ENCODE measurements at regions not wholly inside any gene's neighbourhood (a gene's known extent, or its start where the extent isn't known, plus 50 kb on each side); places are given as distances from the start of the nearest gene placed in this dataset.
A peak's percentile ranks its signal among the peaks of the same experiment; 100 is the strongest.

DNA sequence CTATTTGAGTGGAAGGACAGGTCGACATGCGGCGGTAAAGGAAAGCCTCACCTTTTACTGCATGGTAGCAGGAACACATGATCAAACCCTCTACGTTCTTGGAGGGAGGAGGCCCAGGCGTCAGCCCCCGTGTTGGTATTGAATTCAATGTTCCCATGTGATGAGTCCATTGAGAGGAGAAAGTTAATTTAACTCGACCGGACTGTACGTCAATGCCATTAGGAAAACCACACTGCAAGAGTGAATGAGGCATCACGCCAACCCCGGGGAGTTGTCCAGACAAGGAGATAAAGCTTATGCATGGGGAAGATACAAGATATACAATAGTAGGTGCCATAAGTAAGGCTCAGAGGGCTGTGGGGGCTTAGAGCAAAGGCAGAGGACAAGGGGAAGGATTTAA is 213.9 kb upstream of the ECI2 start:
- Histone ChIP-seq H3K18ac (ENCODE audit: low read length) (no peak overlapping the region), H2BK15ac (ENCODE audit: low read length) (no peak overlapping the region), H2BK5ac (ENCODE audit: low read length) (no peak overlapping the region), H2BK120ac (ENCODE audit: low read depth, low read length) (no peak overlapping the region), H3K4me2 (ENCODE audit: insufficient read depth, low read length, poor library complexity, severe bottlenecking) (no peak overlapping the region), H3K23ac (ENCODE audit: low read depth, low read length, poor library complexity) (no peak overlapping the region), H3K36me3 (replicated peaks in 1 of 2; ENCODE audit: control insufficient read depth in 2 of 2, insufficient read depth in 2 of 2, low read length in 2 of 2) (no peaks in the 10 kb centered on the region), H3K9ac (ENCODE audit: low read depth, low read length, poor library complexity) (no peak overlapping the region), H3K4me3 (ENCODE audit: low read length in 2 of 2) (no peak overlapping the region), H3K9me3 (replicated peaks in 1 of 2; ENCODE audit: control insufficient read depth in 2 of 2, insufficient read depth in 1 of 2, low read depth in 1 of 2, low read length in 2 of 2) (no peaks in the 10 kb centered on the region), H2AFZ (ENCODE audit: low read length) (no peak overlapping the region), H4K91ac (ENCODE audit: low read depth, low read length, poor library complexity) (no peak overlapping the region), H2BK12ac (ENCODE audit: low read length) (no peak overlapping the region), H3K4ac (ENCODE audit: low read length) (no peak overlapping the region), H2AK5ac (ENCODE audit: low read depth, low read length) (no peak overlapping the region), H4K8ac (ENCODE audit: low read depth, low read length) (no peak overlapping the region), H3K27ac (replicated peaks; ENCODE audit: low read length) (no peak overlapping the region), H3K4me1 (ENCODE audit: control insufficient read depth in 2 of 2, insufficient read depth in 1 of 2, low read depth in 1 of 2, low read length in 2 of 2) (peaks cover 0 to 4% of the 10 kb centered on the region in 2 donors), H3K14ac (ENCODE audit: low read length) (no peak overlapping the region), H3K27me3 (ENCODE audit: control insufficient read depth in 3 of 3, insufficient read depth in 3 of 3, low read depth in 1 of 3, low read length in 3 of 3) (no peaks in the 10 kb centered on the region), H3K79me1 (ENCODE audit: low read depth, low read length) (no peaks in the 10 kb centered on the region)
- DNase-seq (ENCODE audit: low spot score) = no peak
- no CpG with 5 or more reads among the region's 11 CpGs for WGBS, 2 donors (ENCODE audit: extremely low coverage in 2 of 2, insufficient read length in 2 of 2, insufficient replicate concordance in 1 of 2)

- H2AFZ ChIP-seq (ENCODE audit: low read length) = no peak overlapping the region
- no peak overlapping the region for H3K4ac ChIP-seq (ENCODE audit: low read length)
- H3K9me3 ChIP-seq (replicated peaks in 1 of 2; ENCODE audit: control insufficient read depth in 2 of 2, insufficient read depth in 1 of 2, low read depth in 1 of 2, low read length in 2 of 2) = no peaks in the 10 kb centered on the region
- DNase-seq (ENCODE audit: low spot score) = no peak
- H2BK12ac ChIP-seq (ENCODE audit: low read length) = no peak overlapping the region
- WGBS, 2 donors (ENCODE audit: extremely low coverage in 2 of 2, insufficient read length in 2 of 2, insufficient replicate concordance in 1 of 2) = no CpG with 5 or more reads among the region's 14 CpGs
- no peak overlapping the region for H3K4me3 ChIP-seq (ENCODE audit: low read length in 2 of 2)
- H3K4me1 ChIP-seq (ENCODE audit: control insufficient read depth in 2 of 2, insufficient read depth in 1 of 2, low read depth in 1 of 2, low read length in 2 of 2) = peaks cover 0 to 4% of the 10 kb centered on the region in 2 donors
- H3K4me2 ChIP-seq (ENCODE audit: insufficient read depth, low read length, poor library complexity, severe bottlenecking) = no peak overlapping the region
- H3K23ac ChIP-seq (ENCODE audit: low read depth, low read length, poor library complexity) = no peak overlapping the region
- H2AK5ac ChIP-seq (ENCODE audit: low read depth, low read length) = no peak overlapping the region
- H4K91ac ChIP-seq (ENCODE audit: low read depth, low read length, poor library complexity) = no peak overlapping the region
- H3K79me1 ChIP-seq (ENCODE audit: low read depth, low read length) = no peaks in the 10 kb centered on the region
- no peak overlapping the region for H3K27ac ChIP-seq (replicated peaks; ENCODE audit: low read length)
- no peak overlapping the region for H2BK5ac ChIP-seq (ENCODE audit: low read length)
- H3K27me3 ChIP-seq (ENCODE audit: control insufficient read depth in 3 of 3, insufficient read depth in 3 of 3, low read depth in 1 of 3, low read length in 3 of 3) = no peaks in the 10 kb centered on the region
- no peak overlapping the region for H2BK120ac ChIP-seq (ENCODE audit: low read depth, low read length)
- no peak overlapping the region for H3K9ac ChIP-seq (ENCODE audit: low read depth, low read length, poor library complexity)
- H3K14ac ChIP-seq (ENCODE audit: low read length) = no peak overlapping the region
- no peak overlapping the region for H2BK15ac ChIP-seq (ENCODE audit: low read length)
- no peak overlapping the region for H3K18ac ChIP-seq (ENCODE audit: low read length)
- no peak overlapping the region for H4K8ac ChIP-seq (ENCODE audit: low read depth, low read length)
- H3K36me3 ChIP-seq (replicated peaks in 1 of 2; ENCODE audit: control insufficient read depth in 2 of 2, insufficient read depth in 2 of 2, low read length in 2 of 2) = no peaks in the 10 kb centered on the region
Observed at GRCh38 chr6:4348462-4349112, 213.2 kb upstream of the ECI2 start.

GRCh38 chr6:4347877-4348276 is 212.5 kb upstream of the ECI2 start:
- no peak for DNase-seq (ENCODE audit: low spot score)
- Histone ChIP-seq H2BK12ac (ENCODE audit: low read length) (no peak overlapping the region), H2BK120ac (ENCODE audit: low read depth, low read length) (no peak overlapping the region)

DNA sequence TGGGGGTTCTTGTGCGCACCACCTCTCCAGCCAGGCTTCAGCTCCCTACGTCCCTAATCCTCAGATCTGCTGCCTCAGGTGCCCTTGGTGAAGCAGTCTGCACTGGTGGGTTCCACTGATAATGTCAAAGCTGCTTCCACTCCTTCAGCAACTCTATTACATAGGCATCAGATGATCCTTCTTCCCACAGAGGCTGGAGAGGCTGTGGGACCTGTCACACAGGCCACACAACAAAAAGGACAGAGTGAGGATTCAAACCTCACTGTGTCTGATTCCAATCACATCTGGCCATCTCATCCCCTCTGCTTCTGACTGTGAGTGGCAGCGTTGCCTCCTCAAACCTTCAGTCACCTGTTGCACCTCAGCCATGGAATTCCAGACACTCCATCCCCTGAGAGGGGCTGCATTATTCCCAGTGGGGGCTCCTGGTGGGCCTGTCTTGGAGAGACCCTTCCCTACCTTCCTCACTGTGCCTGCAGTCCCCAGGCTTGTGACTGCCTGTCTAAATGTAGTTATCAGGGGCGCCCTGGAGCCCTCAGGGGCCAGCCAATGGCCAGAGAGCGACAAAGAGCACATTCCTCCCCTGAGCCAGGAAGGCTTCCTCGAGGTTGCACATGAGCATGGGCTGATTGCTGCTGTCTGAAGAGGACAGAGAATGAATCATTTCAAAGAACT is 211.4 kb upstream of the ECI2 start:
- no peak overlapping the region for H2BK12ac ChIP-seq (ENCODE audit: low read length)
- no peak overlapping the region for H3K4ac ChIP-seq (ENCODE audit: low read length)
- no peak overlapping the region for H2BK5ac ChIP-seq (ENCODE audit: low read length)
- H3K18ac ChIP-seq (ENCODE audit: low read length) = peak overlapping the region; percentile 33
- H3K4me2 ChIP-seq (ENCODE audit: insufficient read depth, low read length, poor library complexity, severe bottlenecking) = no peak overlapping the region
- no peak overlapping the region for H2BK120ac ChIP-seq (ENCODE audit: low read depth, low read length)
- H3K4me1 ChIP-seq (ENCODE audit: control insufficient read depth in 2 of 2, insufficient read depth in 1 of 2, low read depth in 1 of 2, low read length in 2 of 2) = peaks cover 0 to 4% of the 10 kb centered on the region in 2 donors
- H3K9me3 ChIP-seq (replicated peaks in 1 of 2; ENCODE audit: control insufficient read depth in 2 of 2, insufficient read depth in 1 of 2, low read depth in 1 of 2, low read length in 2 of 2) = no peaks in the 10 kb centered on the region
- H3K4me3 ChIP-seq (ENCODE audit: low read length in 2 of 2) = no peak overlapping the region
- no peaks in the 10 kb centered on the region for H3K36me3 ChIP-seq (replicated peaks in 1 of 2; ENCODE audit: control insufficient read depth in 2 of 2, insufficient read depth in 2 of 2, low read length in 2 of 2)
- no peak for DNase-seq (ENCODE audit: low spot score)
- no peak overlapping the region for H3K9ac ChIP-seq (ENCODE audit: low read depth, low read length, poor library complexity)
- H4K91ac ChIP-seq (ENCODE audit: low read depth, low read length, poor library complexity) = peak overlapping the region; percentile 9
- WGBS, 2 donors (ENCODE audit: extremely low coverage in 2 of 2, insufficient read length in 2 of 2, insufficient replicate concordance in 1 of 2) = no CpG with 5 or more reads among the region's 6 CpGs
- no peaks in the 10 kb centered on the region for H3K79me1 ChIP-seq (ENCODE audit: low read depth, low read length)
- H3K27me3 ChIP-seq (ENCODE audit: control insufficient read depth in 3 of 3, insufficient read depth in 3 of 3, low read depth in 1 of 3, low read length in 3 of 3) = no peaks in the 10 kb centered on the region
- no peak overlapping the region for H2AK5ac ChIP-seq (ENCODE audit: low read depth, low read length)
- no peak overlapping the region for H2BK15ac ChIP-seq (ENCODE audit: low read length)
- no peak overlapping the region for H3K27ac ChIP-seq (replicated peaks; ENCODE audit: low read length)
- H3K23ac ChIP-seq (ENCODE audit: low read depth, low read length, poor library complexity) = no peak overlapping the region
- H3K14ac ChIP-seq (ENCODE audit: low read length) = peak overlapping the region; percentile 42
- H2AFZ ChIP-seq (ENCODE audit: low read length) = no peak overlapping the region
- no peak overlapping the region for H4K8ac ChIP-seq (ENCODE audit: low read depth, low read length)

More at GRCh38 chr6:4347877-4348276, 212.5 kb upstream of the ECI2 start:
- H3K4me1 ChIP-seq (ENCODE audit: control insufficient read depth in 2 of 2, insufficient read depth in 1 of 2, low read depth in 1 of 2, low read length in 2 of 2) = peaks cover 0 to 4% of the 10 kb centered on the region in 2 donors
- no peak overlapping the region for H3K9ac ChIP-seq (ENCODE audit: low read depth, low read length, poor library complexity)
- no peak overlapping the region for H2BK5ac ChIP-seq (ENCODE audit: low read length)
- no peak overlapping the region for H4K8ac ChIP-seq (ENCODE audit: low read depth, low read length)
- H3K23ac ChIP-seq (ENCODE audit: low read depth, low read length, poor library complexity) = no peak overlapping the region
- H2BK15ac ChIP-seq (ENCODE audit: low read length) = no peak overlapping the region
- H3K36me3 ChIP-seq (replicated peaks in 1 of 2; ENCODE audit: control insufficient read depth in 2 of 2, insufficient read depth in 2 of 2, low read length in 2 of 2) = no peaks in the 10 kb centered on the region
- no peak overlapping the region for H3K14ac ChIP-seq (ENCODE audit: low read length)
- WGBS, 2 donors (ENCODE audit: extremely low coverage in 2 of 2, insufficient read length in 2 of 2, insufficient replicate concordance in 1 of 2) = no CpG with 5 or more reads among the region's 9 CpGs
- no peak overlapping the region for H4K91ac ChIP-seq (ENCODE audit: low read depth, low read length, poor library complexity)
- H3K4me3 ChIP-seq (ENCODE audit: low read length in 2 of 2) = no peak overlapping the region
- no peaks in the 10 kb centered on the region for H3K27me3 ChIP-seq (ENCODE audit: control insufficient read depth in 3 of 3, insufficient read depth in 3 of 3, low read depth in 1 of 3, low read length in 3 of 3)
- H3K9me3 ChIP-seq (replicated peaks in 1 of 2; ENCODE audit: control insufficient read depth in 2 of 2, insufficient read depth in 1 of 2, low read depth in 1 of 2, low read length in 2 of 2) = no peaks in the 10 kb centered on the region
- no peak overlapping the region for H3K18ac ChIP-seq (ENCODE audit: low read length)
- H2AFZ ChIP-seq (ENCODE audit: low read length) = no peak overlapping the region
- H3K4ac ChIP-seq (ENCODE audit: low read length) = no peak overlapping the region
- H3K4me2 ChIP-seq (ENCODE audit: insufficient read depth, low read length, poor library complexity, severe bottlenecking) = no peak overlapping the region
- H2AK5ac ChIP-seq (ENCODE audit: low read depth, low read length) = no peak overlapping the region
- H3K27ac ChIP-seq (replicated peaks; ENCODE audit: low read length) = no peak overlapping the region
- no peaks in the 10 kb centered on the region for H3K79me1 ChIP-seq (ENCODE audit: low read depth, low read length)

Data from neuronal stem cell (in vitro differentiated cells).